HepG2 (cell line): ENCODE measurements at regions not wholly inside any gene's neighbourhood (a gene's known extent, or its start where the extent isn't known, plus 50 kb on each side); places are given as distances from the start of the nearest gene placed in this dataset.

Experiments
- AKAP8 ChIP-seq: sonication (generic); formaldehyde crosslinking; IDR thresholded peaks from 2 replicates; pipeline ENCODE4 v1.5.1; 2020; ENCODE audit warnings: mild to moderate bottlenecking, missing genetic modification reagents
- NR2F6 ChIP-seq, 2 experiments: IDR thresholded peaks; 2 replicates each; pipeline ENCODE4 v1.6.1; 2016; ENCODE audit warnings: antibody characterized with exemption in 1 of 2, mild to moderate bottlenecking in 1 of 2
- U2AF2 ChIP-seq: fragments of 200-400 bp; formaldehyde crosslinking; IDR thresholded peaks from 2 replicates; pipeline ENCODE4 v1.6.1; 2017; ENCODE audit warnings: low read depth, mild to moderate bottlenecking, low read length
- ZNF20 ChIP-seq: sonication (generic); formaldehyde crosslinking; IDR thresholded peaks from 2 replicates; pipeline ENCODE4 v1.4.0; 2020; ENCODE audit warnings: mild to moderate bottlenecking, moderate library complexity, missing genetic modification reagents
- ZNF207 ChIP-seq: fragments of 450-650 bp; IDR thresholded peaks from 2 replicates; pipeline ENCODE4 v1.6.1; 2016; ENCODE audit warnings: antibody characterized with exemption, borderline replicate concordance
- ZNF256 ChIP-seq: sonication (generic); formaldehyde crosslinking; conservative IDR thresholded peaks from 2 replicates; pipeline ENCODE4 v1.4.0; 2020; ENCODE audit warnings: missing genetic modification reagents
- ZNF549 ChIP-seq: sonication (generic); formaldehyde crosslinking; IDR thresholded peaks from 2 replicates; pipeline ENCODE4 v1.5.0; 2020; ENCODE audit warnings: missing genetic modification reagents
- ZNF577 ChIP-seq: sonication (generic); formaldehyde crosslinking; IDR thresholded peaks from 2 replicates; pipeline ENCODE4 v1.4.0; 2020; ENCODE audit warnings: mild to moderate bottlenecking, low read depth, missing genetic modification reagents, borderline replicate concordance
- ZNF776 ChIP-seq: sonication (generic); formaldehyde crosslinking; IDR thresholded peaks from 2 replicates; pipeline ENCODE4 v1.4.0; 2020; ENCODE audit warnings: mild to moderate bottlenecking, missing genetic modification reagents
- TF ChIP-seq, protein P1 (sequence below): sonication (generic); formaldehyde crosslinking; IDR thresholded peaks from 2 replicates; pipeline ENCODE4 v1.4.0; 2020; ENCODE audit warnings: missing genetic modification reagents, mild to moderate bottlenecking, borderline replicate concordance
- TF ChIP-seq, protein P2 (sequence below): sonication (generic); formaldehyde crosslinking; IDR thresholded peaks from 2 replicates; pipeline ENCODE4 v1.4.0; 2020; ENCODE audit warnings: missing genetic modification reagents, borderline replicate concordance
- TF ChIP-seq, protein P3 (sequence below): sonication (generic); formaldehyde crosslinking; IDR thresholded peaks from 2 replicates; pipeline ENCODE4 v1.4.0; 2020; ENCODE audit warnings: missing genetic modification reagents
- TF ChIP-seq, protein P4 (sequence below): sonication (generic); formaldehyde crosslinking; IDR thresholded peaks from 2 replicates; pipeline ENCODE4 v1.4.0; 2020; ENCODE audit warnings: missing genetic modification reagents
- TF ChIP-seq, protein P5 (sequence below): IDR thresholded peaks from 2 replicates; pipeline ENCODE4 v1.6.1; 2012; ENCODE audit warnings: low read depth, low read length, improper control_type of control experiment

DNA sequence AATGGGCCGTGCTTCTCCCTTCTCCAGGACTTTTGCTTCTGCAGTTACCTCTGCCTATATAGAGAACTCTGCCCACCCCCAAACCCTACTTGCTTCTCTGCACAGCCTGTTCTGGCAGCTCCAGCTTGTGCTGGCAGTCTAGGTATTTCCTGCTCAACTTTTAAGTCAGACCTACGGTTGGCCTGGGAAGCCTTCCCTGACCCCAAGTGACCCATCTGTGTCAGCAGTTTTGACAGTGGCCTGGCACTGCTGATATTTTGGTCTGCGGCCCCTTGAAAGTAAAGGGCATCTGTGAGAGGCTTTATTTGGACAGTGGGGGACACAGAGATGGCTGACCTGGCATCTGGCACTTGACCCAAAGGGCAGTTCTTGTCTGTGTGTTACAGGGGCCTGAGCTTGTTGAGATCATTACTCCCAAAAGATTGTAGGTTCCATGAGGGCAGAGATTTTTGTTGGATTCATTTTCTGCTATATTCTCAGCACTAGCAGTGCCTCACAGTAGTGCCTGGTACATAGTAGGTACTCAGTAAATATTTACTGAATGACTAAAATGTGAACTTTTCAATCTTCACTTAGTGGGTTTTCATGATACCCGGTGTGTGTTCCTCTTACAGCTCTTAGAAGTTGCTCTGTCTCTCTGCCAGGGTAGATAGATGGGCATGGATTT lies 55.2 kb upstream of the TRAK1 start (continued):
- TF ChIP-seq, protein P1, sequence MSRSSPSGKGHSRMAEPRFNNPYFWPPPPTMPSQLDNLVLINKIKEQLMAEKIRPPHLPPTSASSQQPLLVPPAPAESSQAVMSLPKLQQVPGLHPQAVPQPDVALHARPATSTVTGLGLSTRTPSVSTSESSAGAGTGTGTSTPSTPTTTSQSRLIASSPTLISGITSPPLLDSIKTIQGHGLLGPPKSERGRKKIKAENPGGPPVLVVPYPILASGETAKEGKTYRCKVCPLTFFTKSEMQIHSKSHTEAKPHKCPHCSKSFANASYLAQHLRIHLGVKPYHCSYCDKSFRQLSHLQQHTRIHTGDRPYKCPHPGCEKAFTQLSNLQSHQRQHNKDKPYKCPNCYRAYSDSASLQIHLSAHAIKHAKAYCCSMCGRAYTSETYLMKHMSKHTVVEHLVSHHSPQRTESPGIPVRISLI (CRISPR knock-in tag), result no peak
- TF ChIP-seq, protein P2, sequence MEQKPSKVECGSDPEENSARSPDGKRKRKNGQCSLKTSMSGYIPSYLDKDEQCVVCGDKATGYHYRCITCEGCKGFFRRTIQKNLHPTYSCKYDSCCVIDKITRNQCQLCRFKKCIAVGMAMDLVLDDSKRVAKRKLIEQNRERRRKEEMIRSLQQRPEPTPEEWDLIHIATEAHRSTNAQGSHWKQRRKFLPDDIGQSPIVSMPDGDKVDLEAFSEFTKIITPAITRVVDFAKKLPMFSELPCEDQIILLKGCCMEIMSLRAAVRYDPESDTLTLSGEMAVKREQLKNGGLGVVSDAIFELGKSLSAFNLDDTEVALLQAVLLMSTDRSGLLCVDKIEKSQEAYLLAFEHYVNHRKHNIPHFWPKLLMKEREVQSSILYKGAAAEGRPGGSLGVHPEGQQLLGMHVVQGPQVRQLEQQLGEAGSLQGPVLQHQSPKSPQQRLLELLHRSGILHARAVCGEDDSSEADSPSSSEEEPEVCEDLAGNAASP (CRISPR knock-in tag), result peak; percentile 44; the same call in 1 of the 2 replicates
- TF ChIP-seq ZNF577 (CRISPR knock-in tag) (no peak), ZNF256 (CRISPR knock-in tag) (no peak), ZNF549 (no peak), NR2F6 (IDR thresholded peaks at IDR 0.05) (peak; percentile 38; the same call in 1 of the 2 replicates), NR2F6 (CRISPR knock-in tag; IDR thresholded peaks at IDR 0.05) (no peak), U2AF2 (no peak), ZNF20 (CRISPR knock-in tag) (no peak), ZNF207 (no peak), ZNF776 (no peak), AKAP8 (no peak)
- TF ChIP-seq, protein P3, sequence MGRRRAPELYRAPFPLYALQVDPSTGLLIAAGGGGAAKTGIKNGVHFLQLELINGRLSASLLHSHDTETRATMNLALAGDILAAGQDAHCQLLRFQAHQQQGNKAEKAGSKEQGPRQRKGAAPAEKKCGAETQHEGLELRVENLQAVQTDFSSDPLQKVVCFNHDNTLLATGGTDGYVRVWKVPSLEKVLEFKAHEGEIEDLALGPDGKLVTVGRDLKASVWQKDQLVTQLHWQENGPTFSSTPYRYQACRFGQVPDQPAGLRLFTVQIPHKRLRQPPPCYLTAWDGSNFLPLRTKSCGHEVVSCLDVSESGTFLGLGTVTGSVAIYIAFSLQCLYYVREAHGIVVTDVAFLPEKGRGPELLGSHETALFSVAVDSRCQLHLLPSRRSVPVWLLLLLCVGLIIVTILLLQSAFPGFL (CRISPR knock-in tag), result no peak
- TF ChIP-seq, protein P4, sequence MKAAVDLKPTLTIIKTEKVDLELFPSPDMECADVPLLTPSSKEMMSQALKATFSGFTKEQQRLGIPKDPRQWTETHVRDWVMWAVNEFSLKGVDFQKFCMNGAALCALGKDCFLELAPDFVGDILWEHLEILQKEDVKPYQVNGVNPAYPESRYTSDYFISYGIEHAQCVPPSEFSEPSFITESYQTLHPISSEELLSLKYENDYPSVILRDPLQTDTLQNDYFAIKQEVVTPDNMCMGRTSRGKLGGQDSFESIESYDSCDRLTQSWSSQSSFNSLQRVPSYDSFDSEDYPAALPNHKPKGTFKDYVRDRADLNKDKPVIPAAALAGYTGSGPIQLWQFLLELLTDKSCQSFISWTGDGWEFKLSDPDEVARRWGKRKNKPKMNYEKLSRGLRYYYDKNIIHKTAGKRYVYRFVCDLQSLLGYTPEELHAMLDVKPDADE (CRISPR knock-in tag), result no peak
- TF ChIP-seq, protein P5, sequence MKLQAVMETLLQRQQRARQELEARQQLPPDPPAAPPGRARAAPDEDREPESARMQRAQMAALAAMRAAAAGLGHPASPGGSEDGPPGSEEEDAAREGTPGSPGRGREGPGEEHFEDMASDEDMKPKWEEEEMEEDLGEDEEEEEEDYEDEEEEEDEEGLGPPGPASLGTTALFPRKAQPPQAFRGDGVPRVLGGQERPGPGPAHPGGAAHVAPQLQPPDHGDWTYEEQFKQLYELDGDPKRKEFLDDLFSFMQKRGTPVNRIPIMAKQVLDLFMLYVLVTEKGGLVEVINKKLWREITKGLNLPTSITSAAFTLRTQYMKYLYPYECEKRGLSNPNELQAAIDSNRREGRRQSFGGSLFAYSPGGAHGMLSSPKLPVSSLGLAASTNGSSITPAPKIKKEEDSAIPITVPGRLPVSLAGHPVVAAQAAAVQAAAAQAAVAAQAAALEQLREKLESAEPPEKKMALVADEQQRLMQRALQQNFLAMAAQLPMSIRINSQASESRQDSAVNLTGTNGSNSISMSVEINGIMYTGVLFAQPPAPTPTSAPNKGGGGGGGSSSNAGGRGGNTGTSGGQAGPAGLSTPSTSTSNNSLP, result no peak
